PC-3 (cell line): ENCODE measurements at regions not wholly inside any gene's neighbourhood (a gene's known extent, or its start where the extent isn't known, plus 50 kb on each side); places are given as distances from the start of the nearest gene placed in this dataset.

ENCODE experiments used
- ATAC-seq: fragments of 200-7000 bp; cut with Tn5 transposase; 2 replicates; pipeline ENCODE4 v1.9.1; 2020; ENCODE audit warnings: mild to moderate bottlenecking, moderate library complexity
- BruUV-seq: library from RNA; stranded (reverse); fragments of 400-500 nt; replicated peaks from 2 replicates; lab custom pipeline; 2021; lab: Mats Ljungman, UMichigan
- CTCF ChIA-PET: fragments of 300-600 bp; sonication (Branson Sonifier 250); formaldehyde crosslinking; loops from one replicate; lab custom pipeline; 2022; ENCODE audit warnings: antibody characterized with exemption; lab: Charles Lee
- POLR2A ChIA-PET: fragments of 300-600 bp; sonication (Branson Sonifier 250); formaldehyde crosslinking; loops from one replicate; lab custom pipeline; 2022; ENCODE audit warnings: antibody characterized with exemption; ENCODE audit not compliant: unreplicated experiment; lab: Charles Lee
- DNase-seq: peaks from one replicate; pipeline ENCODE4 v3.0.0-alpha.2; 2015
- H2AFZ ChIP-seq: fragments of 300-600 bp; sonication (generic); 2 replicates; pipeline ENCODE4 v1.6.0; 2016; ENCODE audit warnings: antibody characterized with exemption, low read length
- H3F3A ChIP-seq: fragments of 300-600 bp; sonication (generic); one replicate; pipeline ENCODE4 v1.6.0; 2017; ENCODE audit warnings: antibody characterized with exemption, low read length, control low read depth, mild to moderate bottlenecking; ENCODE audit not compliant: unreplicated experiment
- H3K27ac ChIP-seq: fragments of 300-600 bp; sonication (generic); 2 replicates; pipeline ENCODE4 v1.5.1; 2016; ENCODE audit warnings: mild to moderate bottlenecking, low read length
- H3K27me3 ChIP-seq: fragments of 300-600 bp; sonication (generic); 2 replicates; pipeline ENCODE4 v1.6.1; 2016; ENCODE audit warnings: low read length, mixed read lengths
- H3K36me3 ChIP-seq: fragments of 300-600 bp; sonication (generic); 2 replicates; pipeline ENCODE4 v1.6.1; 2016; ENCODE audit warnings: low read depth, mixed run types, low read length, mixed read lengths
- H3K4me1 ChIP-seq: fragments of 300-600 bp; sonication (generic); 2 replicates; pipeline ENCODE4 v1.5.1; 2016; ENCODE audit warnings: low read length; ENCODE audit not compliant: insufficient read depth
- H3K4me2 ChIP-seq: fragments of 300-600 bp; sonication (generic); 2 replicates; pipeline ENCODE4 v1.6.0; 2016; ENCODE audit warnings: low read length
- H3K4me3 ChIP-seq: fragments of 300-600 bp; sonication (generic); 2 replicates; pipeline ENCODE4 v1.5.1; 2016; ENCODE audit warnings: mild to moderate bottlenecking, low read length, mixed read lengths
- H3K79me2 ChIP-seq: fragments of 300-600 bp; sonication (generic); 2 replicates; pipeline ENCODE4 v1.6.1; 2017; ENCODE audit warnings: low read length, mixed read lengths
- H3K9ac ChIP-seq: fragments of 300-600 bp; sonication (generic); 2 replicates; pipeline ENCODE4 v1.6.0; 2016; ENCODE audit warnings: mild to moderate bottlenecking, low read length
- H3K9me2 ChIP-seq: fragments of 300-600 bp; sonication (generic); replicated peaks from 2 replicates; pipeline ENCODE4 v1.6.1; 2016; ENCODE audit warnings: mixed run types, low read length, mixed read lengths
- H3K9me3 ChIP-seq: fragments of 300-600 bp; sonication (generic); 2 replicates; pipeline ENCODE4 v1.6.1; 2016; ENCODE audit warnings: low read length, mixed read lengths
- H4K20me1 ChIP-seq: fragments of 300-600 bp; sonication (generic); 2 replicates; pipeline ENCODE4 v1.6.1; 2016; ENCODE audit warnings: low read length, mixed read lengths
- CTCF ChIP-seq: fragments of 300-600 bp; sonication (generic); conservative IDR thresholded peaks from 2 replicates; pipeline ENCODE4 v1.5.1; 2017; ENCODE audit warnings: antibody characterized with exemption, low read depth, mild to moderate bottlenecking, low read length
- EZH2 ChIP-seq: fragments of 300-600 bp; sonication (generic); IDR thresholded peaks from one replicate; pipeline ENCODE4 v1.6.1; 2017; ENCODE audit warnings: antibody characterized with exemption, mild to moderate bottlenecking, low read length; ENCODE audit not compliant: unreplicated experiment
- EZH2phosphoT487 ChIP-seq: fragments of 300-600 bp; sonication (generic); IDR thresholded peaks from 2 replicates; pipeline ENCODE4 v1.6.1; 2018; ENCODE audit warnings: mild to moderate bottlenecking, antibody characterized with exemption, low read length, borderline replicate concordance
- intact Hi-C: fragments of 100-400 bp; cut with micrococcal nuclease; formaldehyde crosslinking; loops from 2 replicates; pipeline ENCODE4 v1.9.0; 2023

GRCh38 chr5:156124708-156125107, 202.3 kb upstream of the SGCD start:
- BruUV-seq, result no TSS peak
- CTCF ChIA-PET, result no interaction called here
- no peaks in the 10 kb centered on the region for H3K27me3 ChIP-seq
- H3K79me2 ChIP-seq, result no peaks in the 10 kb centered on the region
- no peak overlapping the region for H3K9ac ChIP-seq
- H4K20me1 ChIP-seq, result no peaks in the 10 kb centered on the region
- H3K9me2 ChIP-seq, result no peaks in the 10 kb centered on the region
- H3K4me2 ChIP-seq, result no peak overlapping the region
- no peak for DNase-seq
- H3F3A ChIP-seq, result no peaks in the 10 kb centered on the region
- TF ChIP-seq EZH2phosphoT487, result no peak
- TF ChIP-seq CTCF, result no peak
- no peak for TF ChIP-seq EZH2
- H3K9me3 ChIP-seq, result no peaks in the 10 kb centered on the region
- intact Hi-C loops, result no loop called here
- H3K36me3 ChIP-seq, result no peaks in the 10 kb centered on the region
- no peaks in the 10 kb centered on the region for H3K4me1 ChIP-seq
- no peak overlapping the region for H2AFZ ChIP-seq
- ATAC-seq, result no peak
- POLR2A ChIA-PET, result no interaction called here
- H3K27ac ChIP-seq, result no peak overlapping the region
- no peak overlapping the region for H3K4me3 ChIP-seq

GRCh38 chr5:156125118-156125517, 201.8 kb upstream of the SGCD start:
- Histone ChIP-seq H3F3A (no peaks in the 10 kb centered on the region), H3K4me3 (no peak overlapping the region), H4K20me1 (no peaks in the 10 kb centered on the region), H3K27ac (no peak overlapping the region), H3K79me2 (no peaks in the 10 kb centered on the region), H3K27me3 (no peaks in the 10 kb centered on the region), H2AFZ (no peak overlapping the region), H3K9ac (no peak overlapping the region), H3K4me1 (no peaks in the 10 kb centered on the region), H3K9me3 (no peaks in the 10 kb centered on the region), H3K36me3 (no peaks in the 10 kb centered on the region), H3K9me2 (no peaks in the 10 kb centered on the region), H3K4me2 (no peak overlapping the region)
- intact Hi-C loops, result no loop called here
- DNase-seq (no peak), ATAC-seq (no peak)
- BruUV-seq, result no TSS peak
- POLR2A ChIA-PET, result no interaction called here
- TF ChIP-seq EZH2 (no peak), EZH2phosphoT487 (no peak), CTCF (no peak)
- CTCF ChIA-PET, result no interaction called here

- Histone ChIP-seq H3K27me3 (no peaks in the 10 kb centered on the region), H3K79me2 (no peaks in the 10 kb centered on the region), H3K9me2 (no peaks in the 10 kb centered on the region), H3K27ac (no peak overlapping the region), H3K9me3 (no peaks in the 10 kb centered on the region), H3F3A (no peaks in the 10 kb centered on the region), H3K36me3 (no peaks in the 10 kb centered on the region), H3K9ac (no peak overlapping the region), H4K20me1 (no peaks in the 10 kb centered on the region), H3K4me3 (no peak overlapping the region), H2AFZ (no peak overlapping the region), H3K4me1 (no peaks in the 10 kb centered on the region), H3K4me2 (no peak overlapping the region)
- intact Hi-C loops, result no loop called here
- TF ChIP-seq EZH2phosphoT487, result no peak
- no peak for TF ChIP-seq CTCF
- TF ChIP-seq EZH2, result no peak
- DNase-seq (no peak), ATAC-seq (no peak)
- BruUV-seq, result no TSS peak
- ChIA-PET POLR2A (no interaction called here), CTCF (no interaction called here)
Observed at GRCh38 chr5:156126716-156127115, 200.2 kb upstream of the SGCD start.
